T-helper 1 cell (primary cell): ENCODE measurements at regions not wholly inside any gene's neighbourhood (a gene's known extent, or its start where the extent isn't known, plus 50 kb on each side); places are given as distances from the start of the nearest gene placed in this dataset.
A peak's percentile ranks its signal among the peaks of the same experiment; 100 is the strongest.

Source experiments
- DNase-seq, 5 donors: peaks; one replicate each; pipeline ENCODE4 v3.0.0-alpha.2; 2012 to 2020

DNA sequence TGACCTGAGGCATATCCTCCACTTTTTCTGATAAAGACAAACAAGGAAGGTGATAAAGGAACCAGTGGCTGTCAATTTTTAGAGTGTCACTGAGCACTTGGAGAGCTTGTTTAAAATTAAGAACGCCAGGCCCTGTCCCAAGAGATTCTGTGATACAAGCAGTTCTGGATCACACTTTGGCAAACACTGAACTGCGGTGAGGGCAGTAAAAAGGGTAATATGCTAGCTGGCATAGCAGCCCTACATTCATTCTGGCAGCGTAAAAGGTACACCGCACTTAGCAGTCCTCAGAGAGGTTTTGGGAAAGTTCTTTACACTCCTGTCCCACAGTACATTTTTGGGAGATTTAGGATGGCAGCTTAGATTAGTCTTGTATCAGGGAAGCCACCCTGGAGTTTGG is 101.3 kb upstream of the CCDC150 start:
- DNase-seq = no peak

DNA sequence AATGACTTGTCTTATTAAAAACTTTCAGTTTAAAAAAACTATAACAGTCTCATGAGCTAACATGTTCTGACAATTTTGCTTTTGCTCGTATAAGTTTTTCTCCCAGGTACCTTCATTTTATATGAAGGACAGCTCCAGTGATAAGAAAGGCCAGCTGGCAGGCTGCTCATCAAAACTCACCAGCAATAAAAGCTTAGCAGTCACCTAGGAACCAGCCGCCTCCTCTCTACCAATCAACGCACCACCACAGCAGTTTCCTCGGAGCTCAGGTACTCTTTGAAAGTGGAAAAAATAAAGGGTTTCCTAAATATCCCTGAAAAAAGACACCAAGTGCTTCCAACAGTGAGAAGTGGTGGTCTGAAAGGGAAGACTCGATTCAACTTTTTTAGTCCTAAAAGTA is 100.9 kb upstream of the CCDC150 start:
- no peak for DNase-seq

DNA sequence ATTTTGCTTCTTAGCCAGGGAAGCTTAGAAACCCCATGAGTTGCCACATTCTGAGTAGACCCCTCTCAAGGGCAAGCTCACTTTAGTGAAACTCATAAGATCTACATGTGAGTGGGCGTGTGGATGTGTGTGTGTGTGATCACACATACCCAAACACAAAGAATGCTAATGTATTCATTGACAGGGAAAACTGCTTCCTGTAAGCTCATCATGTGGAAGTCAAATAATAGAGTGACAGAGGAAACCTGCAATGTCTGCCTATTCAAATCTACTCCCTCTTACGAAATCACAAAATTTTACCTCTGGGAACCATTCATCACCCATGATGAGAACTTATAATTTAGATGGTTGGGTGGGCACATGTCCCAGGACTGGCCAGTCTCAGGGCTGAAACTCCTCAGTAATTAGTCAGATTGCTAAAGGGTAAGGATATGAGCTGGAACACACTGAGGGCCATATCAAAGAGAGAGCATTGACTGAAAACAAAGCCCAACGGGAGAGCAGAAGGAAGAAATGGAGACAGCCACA is 94.5 kb upstream of the CCDC150 start:
- no peak for DNase-seq

DNA sequence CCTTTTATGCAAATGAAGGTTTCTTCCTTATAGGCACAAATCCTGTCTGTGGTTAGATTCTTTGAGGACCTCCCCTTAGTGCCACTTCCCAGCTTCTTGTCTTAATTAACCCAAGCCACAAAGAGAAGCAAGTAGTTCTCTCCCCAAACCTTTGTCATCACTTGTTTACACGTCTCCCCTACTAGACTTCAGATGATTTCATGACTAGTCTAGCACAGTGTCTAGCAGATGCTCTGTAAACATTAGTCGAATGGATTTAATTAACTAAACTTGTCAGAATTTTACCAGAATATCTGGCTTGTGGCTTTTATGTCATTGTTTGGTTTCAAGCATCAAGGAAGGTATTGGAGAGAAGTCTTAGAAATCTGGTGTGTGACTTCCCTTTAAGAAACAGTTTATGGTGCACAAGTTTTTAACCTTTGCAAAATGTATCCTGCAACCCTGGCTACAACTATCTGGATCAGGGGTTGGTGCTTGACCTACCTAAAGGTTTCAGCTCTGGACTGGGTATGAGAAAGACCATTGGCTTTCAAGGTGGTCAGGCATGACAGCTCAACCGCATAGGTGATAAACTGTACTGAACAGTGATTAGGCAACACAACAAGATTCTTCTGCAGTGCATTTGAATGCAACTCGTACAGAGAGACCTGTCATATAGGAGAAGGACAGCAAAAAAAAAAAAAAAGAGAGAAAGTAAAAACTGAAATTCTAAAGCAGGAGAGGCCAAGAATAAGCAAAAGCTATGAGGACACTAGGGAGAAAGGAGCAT is 93.2 kb upstream of the CCDC150 start:
- no peak for DNase-seq

DNA sequence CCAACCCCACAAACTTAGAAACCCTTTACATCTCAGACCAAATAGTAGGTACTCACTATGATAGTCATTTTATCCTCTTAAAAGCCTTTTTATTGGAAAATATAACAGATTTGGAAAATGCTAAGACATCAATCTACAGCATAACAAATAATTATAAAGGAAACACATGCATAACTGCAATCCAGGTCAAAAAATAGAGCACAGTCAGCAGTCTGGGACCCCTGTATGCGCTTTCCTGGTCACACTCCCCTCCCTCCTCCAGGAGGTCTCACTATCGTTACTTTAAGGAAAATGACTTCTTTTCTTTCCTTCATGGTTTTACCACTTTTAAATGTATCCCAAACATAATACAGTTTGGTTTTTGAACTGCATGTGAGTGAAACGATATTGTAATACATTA is 90.5 kb upstream of the CCDC150 start:
- DNase-seq = no peak

DNA sequence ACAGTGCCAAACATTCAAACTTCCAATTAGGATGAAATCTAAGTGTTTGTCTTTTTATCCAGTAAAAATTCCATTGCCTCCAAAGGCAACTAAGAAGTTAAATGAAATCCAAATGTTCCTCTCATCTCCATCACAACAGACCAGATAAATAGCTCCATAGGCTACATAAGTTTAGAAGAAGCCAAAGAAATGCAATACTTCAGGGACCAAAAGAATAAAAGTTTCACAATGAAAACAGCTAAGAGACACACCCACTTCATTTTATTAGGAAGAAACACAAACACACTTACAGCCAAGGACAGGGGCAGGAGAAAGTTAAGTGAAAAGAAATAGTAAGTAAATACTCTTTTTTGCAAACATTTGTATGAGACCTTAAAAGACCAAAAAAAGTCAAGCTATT is 88.5 kb upstream of the CCDC150 start:
- DNase-seq = no peak

DNA sequence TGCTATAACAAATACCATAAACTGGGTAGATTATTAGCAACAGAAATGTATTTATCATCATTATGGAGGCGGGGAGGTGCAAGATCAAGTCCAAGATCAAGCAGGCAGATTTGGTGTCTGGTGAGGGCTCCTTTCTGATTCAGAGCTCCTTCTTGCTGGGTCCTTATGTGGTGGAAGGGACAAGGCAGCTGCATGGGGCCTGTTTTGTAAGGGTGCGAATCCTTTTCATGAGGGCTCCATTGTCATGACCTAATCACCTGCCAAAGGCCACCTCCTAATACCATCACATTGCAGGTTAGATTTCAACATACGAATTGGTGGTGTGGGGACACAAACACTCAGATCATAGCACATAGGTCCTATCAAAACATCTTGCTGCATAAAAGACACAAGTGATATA is 84.4 kb upstream of the CCDC150 start:
- no peak for DNase-seq

DNA sequence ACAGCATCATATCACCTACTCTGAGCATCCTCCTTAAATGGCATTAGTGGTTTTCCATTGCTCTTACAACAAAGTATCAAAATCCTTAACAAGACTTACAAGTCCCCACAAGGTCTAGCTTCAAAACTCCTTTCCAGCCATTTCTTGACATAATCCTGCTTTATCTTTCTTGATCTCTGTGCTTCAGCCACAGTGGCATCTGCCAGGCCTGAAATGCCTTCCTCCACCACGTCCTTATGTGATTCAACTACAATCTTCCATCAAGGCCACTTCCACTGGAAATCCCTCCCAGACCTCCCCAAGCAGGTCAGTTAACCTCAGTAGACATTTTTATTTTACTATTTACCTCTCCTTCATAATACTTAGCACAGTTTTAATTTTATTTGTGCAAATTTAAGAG is 83.8 kb upstream of the CCDC150 start:
- no peak for DNase-seq

DNA sequence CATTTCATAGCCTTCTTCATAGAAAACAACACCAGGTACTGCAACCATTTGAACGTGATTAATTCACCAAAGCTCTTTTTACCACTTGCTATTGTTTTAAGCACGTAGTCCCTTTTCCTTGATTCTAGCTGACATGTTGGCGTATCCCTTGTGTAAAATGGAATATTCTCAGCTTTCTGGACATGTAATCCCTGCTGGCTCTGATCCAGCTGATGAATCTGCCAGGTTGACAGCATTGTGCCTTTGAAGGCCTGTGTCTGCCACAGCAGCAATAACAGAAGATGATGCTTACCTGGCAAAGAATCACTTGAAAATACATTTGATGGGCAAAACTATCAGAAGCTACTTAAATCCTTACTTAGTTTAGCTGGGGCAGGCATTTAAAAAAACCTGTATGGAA is 81.0 kb upstream of the CCDC150 start:
- no peak for DNase-seq

DNA sequence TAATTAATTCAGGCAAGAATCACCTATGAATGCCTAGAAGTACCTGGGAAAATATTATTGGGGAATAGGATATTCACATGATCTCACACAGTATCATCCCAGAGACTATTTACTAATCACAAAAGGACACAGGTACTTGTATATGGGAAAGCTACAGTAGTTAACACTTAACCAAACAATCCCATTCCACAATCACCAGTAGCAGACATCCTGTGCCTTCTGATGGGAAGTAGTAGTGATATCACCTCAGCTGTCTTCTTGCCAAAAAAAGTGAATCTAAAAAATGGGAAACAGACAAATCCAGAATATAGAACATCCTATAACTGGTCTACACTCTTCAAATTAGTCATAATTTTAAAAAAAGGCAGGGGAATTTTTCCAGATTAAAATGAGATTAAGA is 75.6 kb upstream of the CCDC150 start:
- DNase-seq = no peak

DNA sequence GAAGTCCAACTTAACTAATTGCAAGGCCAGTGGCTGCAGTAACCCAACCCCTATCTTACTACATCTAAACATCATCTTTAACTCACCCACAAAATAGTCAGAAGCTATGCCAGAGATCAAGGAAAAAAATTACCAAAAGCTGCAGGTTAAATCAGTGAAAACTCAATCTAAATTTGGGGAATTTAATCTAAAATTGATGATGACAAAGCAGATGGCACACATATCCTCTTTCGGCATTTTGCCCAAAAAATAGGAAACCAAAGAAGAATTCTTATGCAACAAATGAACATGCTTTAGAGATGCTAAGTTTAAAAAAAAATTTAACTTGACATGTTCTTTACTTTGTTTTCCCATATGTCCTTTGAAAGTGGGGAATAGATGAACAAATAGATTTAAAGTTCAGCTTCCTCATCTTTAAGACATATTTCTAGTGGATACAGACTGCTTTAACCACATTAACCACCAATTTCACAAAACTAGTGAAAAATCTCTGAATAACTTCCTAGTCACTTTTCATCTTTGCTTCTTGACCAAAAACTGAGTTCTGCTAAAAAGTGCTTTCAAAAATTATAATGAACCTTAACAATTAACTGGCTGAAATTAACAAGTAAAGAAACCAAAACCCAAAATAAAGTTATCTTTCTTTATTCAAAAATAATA is 74.3 kb upstream of the CCDC150 start:
- DNase-seq = no peak

DNA sequence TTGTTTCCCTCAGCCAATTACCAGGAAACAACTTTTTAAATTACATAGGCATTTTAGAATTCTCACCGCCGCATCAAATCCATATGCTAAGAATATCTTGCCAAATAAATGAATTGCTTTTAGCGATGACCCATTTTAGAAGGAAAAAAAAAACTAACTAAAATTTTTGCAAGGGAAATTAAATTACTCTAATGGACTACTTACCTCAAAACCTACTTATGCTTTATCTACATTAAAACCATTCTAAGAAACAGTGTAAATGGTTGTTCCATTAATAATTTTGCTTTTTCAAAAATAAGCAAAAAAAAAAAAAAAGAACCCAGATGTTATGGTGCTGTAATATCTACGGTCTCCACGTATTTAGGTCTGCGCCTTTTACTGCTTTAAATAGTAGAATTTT is 73.5 kb upstream of the CCDC150 start:
- DNase-seq = no peak

DNA sequence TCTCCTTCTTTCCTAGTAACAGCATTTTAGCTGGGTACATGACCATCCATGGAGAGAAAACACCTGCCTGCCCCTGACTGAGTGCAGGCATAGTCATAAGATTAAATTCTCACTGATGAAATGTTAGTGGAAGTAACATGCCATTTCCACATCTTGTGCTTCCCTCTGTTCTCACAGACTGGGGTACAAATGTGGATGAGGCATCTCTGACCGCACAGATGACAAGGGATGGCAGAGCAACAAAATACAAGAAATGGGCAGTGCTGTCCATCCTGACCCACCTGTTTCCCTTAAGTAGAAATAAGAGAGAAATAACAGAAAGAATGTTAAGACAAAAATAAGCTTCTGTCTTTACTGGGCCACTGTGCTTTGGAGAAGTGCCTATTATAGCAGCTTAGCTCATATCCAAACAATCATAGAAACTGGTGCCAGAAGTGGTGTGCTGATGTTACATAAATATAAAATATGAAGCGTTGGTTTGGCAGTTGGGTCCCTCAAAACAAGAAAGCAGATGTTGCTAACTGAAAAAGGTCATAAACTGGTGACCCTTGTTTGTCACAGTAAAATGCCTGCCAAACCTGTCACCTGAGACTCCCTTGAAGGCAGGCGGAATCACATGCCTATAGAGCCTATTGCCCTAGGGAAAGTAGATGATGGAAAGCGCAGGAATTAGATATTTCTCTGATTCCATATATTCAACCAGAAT is 72.4 kb upstream of the CCDC150 start:
- no peak for DNase-seq

DNA sequence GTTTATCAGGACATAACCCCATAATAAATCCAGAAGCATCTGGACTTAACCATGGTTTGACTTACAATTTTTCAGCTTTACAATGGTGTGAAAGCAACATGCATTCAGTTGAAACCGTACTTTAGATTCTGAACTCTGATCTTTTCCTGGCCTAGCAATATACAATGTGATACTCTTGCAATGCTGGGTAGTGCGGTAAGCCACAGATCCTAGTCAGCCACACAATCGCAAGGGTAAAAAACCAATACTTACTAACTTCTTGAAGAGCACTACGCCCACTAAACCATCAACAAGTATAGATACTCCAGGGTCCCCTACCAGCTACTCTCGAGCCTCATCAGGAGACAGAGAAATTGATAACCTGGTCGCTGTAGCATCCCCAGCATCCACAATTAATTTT is 71.0 kb upstream of the CCDC150 start:
- DNase-seq = no peak

DNA sequence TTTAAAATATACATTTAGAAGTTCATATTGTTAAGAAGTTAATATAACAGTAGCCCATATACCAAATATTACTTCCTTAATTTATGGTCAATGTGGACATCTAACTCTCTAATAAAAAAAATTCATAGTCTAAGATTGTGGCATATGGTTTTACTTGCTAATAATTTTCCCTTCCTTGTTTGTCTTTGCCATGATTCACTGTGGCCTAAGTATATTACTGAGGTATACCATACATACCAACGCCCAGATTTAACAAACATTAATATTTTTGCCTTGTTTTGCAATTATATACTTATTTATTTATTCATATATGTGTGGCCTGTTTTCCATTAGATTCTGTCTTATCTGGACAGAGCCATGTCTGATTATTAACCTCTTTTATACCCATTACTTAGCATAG is 54.6 kb upstream of the CCDC150 start:
- DNase-seq = no peak

DNA sequence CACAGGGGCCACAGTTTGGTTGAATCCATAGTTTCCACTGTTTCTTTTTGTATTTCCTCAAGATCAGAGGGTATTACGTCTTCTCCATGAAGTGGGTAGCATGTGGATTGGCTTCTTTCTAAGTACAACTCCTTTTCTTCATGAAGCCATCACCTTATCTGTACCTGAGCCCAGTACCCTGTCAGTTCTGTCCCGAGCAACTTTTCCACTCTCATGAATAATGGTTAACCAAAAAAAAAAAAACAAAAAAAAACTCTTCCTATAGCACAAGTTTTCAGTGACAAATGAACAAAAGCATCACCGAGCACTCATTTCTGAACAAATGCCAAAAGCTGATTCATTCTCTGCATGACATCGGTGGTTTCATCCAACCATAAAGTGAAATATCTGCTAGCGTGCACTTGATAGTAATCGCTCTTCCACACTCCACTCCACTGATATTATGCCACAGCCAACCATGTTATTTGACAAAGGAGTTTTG is 53.0 kb upstream of the CCDC150 start:
- peak in 1 of 5 donors; percentile 25 for DNase-seq

DNA sequence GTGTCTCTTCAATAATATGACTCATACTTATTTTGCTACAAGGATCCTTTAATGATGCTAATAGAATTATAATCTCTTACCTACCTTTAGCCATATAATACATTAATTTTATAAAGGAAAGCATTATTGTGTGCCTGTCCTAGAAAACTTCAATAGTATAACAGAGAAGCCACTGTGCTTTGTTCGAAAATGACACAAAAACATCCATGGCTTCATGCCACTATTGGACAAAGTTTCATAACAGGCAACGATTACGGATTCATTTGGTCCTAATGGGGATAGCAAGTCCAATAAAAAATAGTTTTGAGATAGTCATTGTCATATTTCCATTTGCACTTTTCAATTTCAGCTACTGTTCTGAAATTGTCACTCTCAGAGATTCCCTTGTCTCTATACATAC is 52.5 kb upstream of the CCDC150 start:
- DNase-seq = no peak

DNA sequence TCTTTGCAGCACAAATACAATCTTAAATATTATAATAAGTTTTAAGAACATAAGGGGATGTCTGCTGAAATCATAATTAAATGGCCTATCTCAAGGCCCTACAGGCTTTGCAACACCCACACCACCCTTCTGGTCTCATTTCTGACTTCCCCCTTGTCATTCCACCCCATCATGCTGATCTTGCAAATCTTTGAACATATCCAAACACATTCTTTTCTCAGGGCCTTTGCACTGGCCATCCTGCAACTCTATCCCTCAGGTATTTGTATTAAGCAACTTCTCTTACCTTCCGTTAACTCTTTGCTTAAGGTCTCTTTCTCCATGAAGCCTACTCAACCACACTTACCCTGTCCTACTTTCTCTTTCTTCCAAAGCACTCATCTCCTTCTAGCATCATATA is 51.8 kb upstream of the CCDC150 start:
- DNase-seq = no peak

DNA sequence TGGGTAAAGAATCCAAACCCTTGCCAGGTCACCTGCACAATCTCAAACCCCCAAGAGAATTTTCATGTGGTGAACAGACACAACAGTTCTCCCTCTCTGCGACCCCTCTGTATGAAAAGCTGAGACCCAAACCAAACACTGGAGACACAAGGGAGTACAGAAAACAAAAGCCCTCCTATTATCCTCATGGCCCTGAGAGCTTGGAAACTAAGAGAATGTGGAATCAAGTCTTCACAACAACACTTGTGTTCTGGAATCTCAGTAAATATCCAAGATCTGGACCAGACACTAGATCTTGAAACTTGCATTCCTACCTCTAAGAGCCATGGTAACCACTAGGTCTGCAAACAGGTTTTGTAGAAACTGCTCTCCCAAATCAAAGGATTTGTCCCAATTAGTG is 50.1 kb upstream of the CCDC150 start:
- DNase-seq = no peak
